Activated naive CD4-positive, alpha-beta T cell treated with anti-CD3 and anti-CD28 coated beads, Interleukin-2, amount 10 ng/mL, durations not matched to agents 7 days and 5 days (primary cell): ENCODE measurements at regions not wholly inside any gene's neighbourhood (a gene's known extent, or its start where the extent isn't known, plus 50 kb on each side); places are given as distances from the start of the nearest gene placed in this dataset.
"Not testable (repeated sequence)": the region's sequence is repeated elsewhere in the genome, so short reads cannot be mapped to it uniquely, and the experiment has no call there.

ENCODE experiments used
- CTCF ChIA-PET: fragments of 350-600 bp; sonication (Branson Sonifier 250); formaldehyde crosslinking; loops from one replicate; lab custom pipeline; 2021; ENCODE audit warnings: antibody characterized with exemption; lab: Charles Lee
- DNase-seq: peaks from one replicate; pipeline ENCODE4 v3.0.0-alpha.2; 2020
- H3K27ac Mint-ChIP-seq: one replicate; pipeline ENCODE4 v1.8.0; 2021; ENCODE audit warnings: mild to moderate bottlenecking, moderate library complexity, mixed read lengths
- H3K27me3 Mint-ChIP-seq: one replicate; pipeline ENCODE4 v1.8.0; 2021; ENCODE audit warnings: mild to moderate bottlenecking, mixed read lengths
- H3K36me3 Mint-ChIP-seq: one replicate; pipeline ENCODE4 v1.8.0; 2021; ENCODE audit warnings: mixed read lengths
- H3K4me1 Mint-ChIP-seq: one replicate; pipeline ENCODE4 v1.8.0; 2021; ENCODE audit warnings: mixed read lengths
- H3K4me3 Mint-ChIP-seq: one replicate; pipeline ENCODE4 v1.8.0; 2021; ENCODE audit warnings: mild to moderate bottlenecking, moderate library complexity, mixed read lengths
- H3K9me3 Mint-ChIP-seq: one replicate; pipeline ENCODE4 v1.8.0; 2021; ENCODE audit warnings: mixed read lengths

GRCh38 chrX:103428525-103428924, 52.2 kb downstream of the BEX3 start:
- no peak overlapping the region for H3K4me3 Mint-ChIP-seq
- H3K9me3 Mint-ChIP-seq = no peaks in the 10 kb centered on the region
- no peaks in the 10 kb centered on the region for H3K36me3 Mint-ChIP-seq
- CTCF ChIA-PET = interaction anchor here (0.7 kb wide), 1 partner anchor 184 kb away, joined by 3 read pairs; no protein-coding TSS in a partner anchor
- DNase-seq = no peak
- no peaks in the 10 kb centered on the region for H3K27me3 Mint-ChIP-seq
- H3K27ac Mint-ChIP-seq = no peak overlapping the region
- no peaks in the 10 kb centered on the region for H3K4me1 Mint-ChIP-seq

DNA sequence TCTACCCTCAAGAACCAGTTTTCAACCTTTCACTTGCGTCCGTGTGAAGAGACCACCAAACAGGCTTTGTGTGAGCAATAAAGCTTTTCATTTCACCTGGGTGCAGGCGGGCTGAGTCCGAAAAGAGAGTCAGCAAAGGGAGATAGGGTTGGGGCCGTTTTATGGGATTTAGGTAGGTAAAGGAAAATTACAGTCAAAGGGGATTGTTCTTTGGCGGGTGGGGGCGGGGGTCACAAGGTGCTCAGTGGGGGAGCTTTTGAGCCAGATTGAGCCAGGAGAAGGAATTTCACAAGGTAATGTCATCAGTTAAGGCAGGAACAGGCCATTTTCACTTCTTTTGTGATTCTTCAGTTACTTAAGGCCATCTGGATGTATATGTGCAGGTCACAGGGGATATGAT, 52.7 kb downstream of the BEX3 start:
- CTCF ChIA-PET = interaction anchor here (0.7 kb wide), 1 partner anchor 184 kb away, joined by 3 read pairs; no protein-coding TSS in a partner anchor
- H3K27me3 Mint-ChIP-seq, DNase-seq, H3K9me3 Mint-ChIP-seq, H3K27ac Mint-ChIP-seq, H3K4me1 Mint-ChIP-seq, H3K36me3 Mint-ChIP-seq, H3K4me3 Mint-ChIP-seq: not testable (repeated sequence)

DNA sequence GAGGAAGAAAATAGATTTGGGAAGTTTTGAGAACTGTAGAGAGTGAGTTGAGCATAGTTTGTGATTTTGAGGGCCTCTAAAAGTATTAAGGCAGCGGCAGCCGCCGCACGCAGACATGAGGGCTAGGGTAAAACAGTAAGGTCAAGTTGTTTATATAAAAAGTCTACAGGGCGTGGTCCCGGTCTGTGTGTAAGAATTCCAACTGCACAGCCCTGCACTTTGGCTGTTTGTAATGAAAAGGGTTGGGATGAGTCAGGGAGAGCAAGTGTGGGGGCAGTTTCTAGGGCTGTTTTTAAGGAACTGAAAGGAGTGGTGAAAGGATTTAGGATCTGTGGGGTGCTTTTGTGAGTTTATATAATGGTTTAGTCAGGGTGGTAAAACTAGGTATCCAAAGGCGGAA, 55.0 kb downstream of the BEX3 start:
- CTCF ChIA-PET = no interaction called here
- H3K27ac Mint-ChIP-seq = no peak overlapping the region
- H3K4me1 Mint-ChIP-seq = no peaks in the 10 kb centered on the region
- DNase-seq = no peak
- H3K9me3 Mint-ChIP-seq = no peaks in the 10 kb centered on the region
- no peak overlapping the region for H3K4me3 Mint-ChIP-seq
- H3K27me3 Mint-ChIP-seq = no peaks in the 10 kb centered on the region
- no peaks in the 10 kb centered on the region for H3K36me3 Mint-ChIP-seq

DNA sequence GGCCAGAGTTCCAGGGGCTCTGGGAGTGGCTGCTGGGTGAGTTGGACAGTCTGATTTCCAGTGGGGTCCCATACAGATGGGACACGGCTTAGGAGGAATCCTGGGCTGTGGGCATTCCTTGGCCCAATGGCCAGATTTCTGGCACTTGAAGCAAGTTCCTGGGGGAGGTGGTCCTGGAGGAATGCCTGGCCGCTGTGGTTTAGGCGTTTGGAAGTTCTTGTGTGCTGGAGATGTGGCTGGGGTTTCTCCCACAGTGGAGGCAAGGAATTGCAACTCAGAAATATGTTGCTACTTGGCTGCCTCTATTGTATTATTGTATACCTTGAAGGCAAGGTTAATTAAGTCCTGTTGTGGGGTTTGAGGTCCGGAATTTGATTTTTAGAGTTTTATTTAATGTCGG, 56.5 kb downstream of the BEX3 start:
- H3K9me3 Mint-ChIP-seq, H3K4me3 Mint-ChIP-seq, H3K4me1 Mint-ChIP-seq: not testable (repeated sequence)

DNA sequence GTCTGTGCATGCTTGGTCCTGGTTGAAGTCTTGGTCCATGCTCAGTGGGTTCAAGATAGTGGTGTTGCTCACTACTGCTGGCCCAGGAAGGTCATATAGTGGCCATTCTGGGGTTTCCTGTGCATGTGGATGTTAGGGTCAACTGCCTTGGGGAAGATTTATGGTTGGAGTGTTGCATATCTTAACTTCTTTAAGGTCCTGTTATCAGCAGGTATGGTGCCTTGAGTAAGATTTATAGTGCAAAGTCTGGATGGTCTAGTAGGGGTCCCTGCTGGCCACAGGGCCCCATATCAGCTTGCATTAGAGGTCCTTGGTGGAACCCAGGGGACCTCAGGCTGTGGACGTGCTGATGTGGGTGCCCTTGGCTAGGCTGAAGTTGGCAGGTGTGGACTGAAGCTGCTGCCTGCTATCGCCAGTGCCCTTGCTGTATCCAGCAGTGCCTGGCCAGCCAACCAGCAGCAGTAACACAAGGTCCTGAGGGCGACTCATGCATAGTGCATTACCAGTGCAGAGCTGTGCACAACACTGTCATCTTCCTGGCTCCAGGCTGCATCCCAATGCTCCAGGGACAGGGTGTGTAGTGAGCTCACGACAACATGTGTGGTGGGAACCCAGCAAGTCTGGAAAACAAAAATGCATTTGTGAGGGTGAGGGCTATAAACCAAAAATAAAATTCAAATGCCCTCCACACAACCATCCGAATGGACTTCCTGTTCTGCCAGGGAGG, 61.0 kb downstream of the BEX3 start:
- DNase-seq = no peak
- Mint-ChIP-seq H3K27ac (no peak overlapping the region), H3K4me1 (no peaks in the 10 kb centered on the region), H3K4me3 (no peak overlapping the region), H3K36me3 (no peaks in the 10 kb centered on the region), H3K9me3 (no peaks in the 10 kb centered on the region), H3K27me3 (no peaks in the 10 kb centered on the region)
- CTCF ChIA-PET = no interaction called here

More for the DNA sequence above, 56.5 kb downstream of the BEX3 start:
- H3K27me3 Mint-ChIP-seq, DNase-seq, H3K27ac Mint-ChIP-seq, H3K36me3 Mint-ChIP-seq, CTCF ChIA-PET: not testable (repeated sequence)

DNA sequence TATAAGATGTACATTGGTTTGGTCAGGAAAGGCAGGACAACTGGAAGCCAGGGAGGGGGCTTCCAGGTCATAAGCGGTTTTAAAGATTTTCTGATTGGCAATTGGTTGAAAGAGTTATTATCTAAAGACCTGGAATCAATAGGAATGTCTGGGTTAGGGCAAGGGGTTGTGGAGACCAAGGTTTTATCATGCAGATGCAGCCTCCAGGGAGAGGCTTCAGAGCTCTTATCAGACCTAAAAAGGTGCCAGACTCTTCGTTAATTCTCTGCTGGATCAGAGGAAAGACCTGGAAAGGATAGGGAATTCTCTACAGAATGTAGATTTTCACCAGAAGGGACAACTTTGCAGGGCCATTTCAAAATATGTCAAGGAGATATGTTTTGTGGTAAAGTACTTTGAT, 62.8 kb downstream of the BEX3 start:
- CTCF ChIA-PET = no interaction called here
- H3K27ac Mint-ChIP-seq = no peak overlapping the region
- no peaks in the 10 kb centered on the region for H3K4me1 Mint-ChIP-seq
- DNase-seq = no peak
- no peaks in the 10 kb centered on the region for H3K9me3 Mint-ChIP-seq
- no peaks in the 10 kb centered on the region for H3K36me3 Mint-ChIP-seq
- H3K27me3 Mint-ChIP-seq = no peaks in the 10 kb centered on the region
- H3K4me3 Mint-ChIP-seq = no peak overlapping the region

DNA sequence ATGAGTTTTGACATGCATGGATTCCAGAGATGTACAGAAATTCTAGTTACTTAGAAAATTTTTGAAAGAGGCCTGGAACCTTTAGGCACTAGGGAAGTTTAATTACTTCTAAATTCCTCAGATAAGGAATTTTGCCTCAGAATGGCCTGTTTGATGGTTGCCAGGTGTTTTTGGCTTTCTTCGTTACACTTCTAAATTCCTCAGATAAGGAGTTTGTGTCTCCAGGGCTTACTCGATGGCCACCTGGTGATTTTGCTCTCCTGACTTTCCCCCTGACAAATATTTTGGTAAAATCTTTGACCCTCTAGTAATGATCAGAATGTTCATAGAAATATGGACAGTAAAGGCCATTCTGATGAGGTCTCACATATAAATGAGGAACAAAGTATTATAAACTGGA, 64.3 kb downstream of the BEX3 start:
- Mint-ChIP-seq H3K4me1 (no peaks in the 10 kb centered on the region), H3K4me3 (no peak overlapping the region), H3K9me3 (no peaks in the 10 kb centered on the region), H3K27me3 (no peaks in the 10 kb centered on the region), H3K36me3 (no peaks in the 10 kb centered on the region), H3K27ac (no peak overlapping the region)
- DNase-seq = no peak
- CTCF ChIA-PET = no interaction called here

DNA sequence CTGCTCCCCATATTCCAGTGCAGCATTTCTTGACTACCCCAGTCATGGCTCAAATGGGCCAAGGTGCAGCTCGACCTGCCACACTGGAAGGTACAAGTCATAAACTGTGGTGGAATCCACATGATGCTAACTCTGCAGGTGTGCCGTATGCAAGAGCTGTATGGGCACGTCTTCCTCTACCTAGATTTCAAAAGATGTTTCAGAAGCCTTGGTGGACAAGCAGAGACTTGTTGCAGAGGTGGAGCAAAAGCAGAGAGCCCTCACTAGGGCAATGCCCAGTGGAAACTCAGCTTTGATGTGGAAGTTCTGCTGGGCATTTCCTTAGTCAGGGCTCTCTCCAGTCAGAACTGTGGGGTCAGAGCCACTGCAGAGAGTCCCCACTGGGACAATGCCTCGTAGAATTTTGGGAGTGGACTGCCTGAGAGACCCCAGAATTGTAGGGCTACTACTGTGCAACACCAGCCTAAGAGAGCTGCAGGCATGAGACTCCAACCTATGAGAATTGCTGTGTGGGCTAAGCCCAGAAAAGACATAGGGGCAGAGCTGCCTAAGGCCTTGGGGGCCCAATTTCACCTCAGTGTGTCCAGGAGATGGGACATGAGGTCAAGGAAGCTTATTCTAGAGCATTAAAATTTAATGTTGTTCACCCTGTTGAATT, 65.7 kb downstream of the BEX3 start:
- Mint-ChIP-seq H3K4me1 (no peaks in the 10 kb centered on the region), H3K9me3 (no peaks in the 10 kb centered on the region), H3K27ac (no peak overlapping the region), H3K27me3 (no peaks in the 10 kb centered on the region), H3K36me3 (no peaks in the 10 kb centered on the region), H3K4me3 (no peak overlapping the region)
- no peak for DNase-seq
- CTCF ChIA-PET = no interaction called here

- no peak overlapping the region for H3K27ac Mint-ChIP-seq
- CTCF ChIA-PET = no interaction called here
These were observed 66.2 kb downstream of the BEX3 start for GRCh38 chrX:103442536-103442901.

GRCh38 chrX:103446665-103447302, 70.4 kb downstream of the BEX3 start:
- Mint-ChIP-seq H3K4me3 (no peak overlapping the region), H3K36me3 (no peaks in the 10 kb centered on the region), H3K27ac (no peak overlapping the region), H3K9me3 (no peaks in the 10 kb centered on the region), H3K4me1 (no peaks in the 10 kb centered on the region), H3K27me3 (no peaks in the 10 kb centered on the region)
- CTCF ChIA-PET = no interaction called here
- DNase-seq = no peak

More at GRCh38 chrX:103442536-103442901, 66.2 kb downstream of the BEX3 start:
- Mint-ChIP-seq H3K36me3 (no peaks in the 10 kb centered on the region), H3K4me3 (no peak overlapping the region), H3K27me3 (no peaks in the 10 kb centered on the region), H3K4me1 (no peaks in the 10 kb centered on the region), H3K9me3 (no peaks in the 10 kb centered on the region)
- no peak for DNase-seq
